Astrocyte (in vitro differentiated cells and primary cell): ENCODE measurements at regions not wholly inside any gene's neighbourhood (a gene's known extent, or its start where the extent isn't known, plus 50 kb on each side); places are given as distances from the start of the nearest gene placed in this dataset.

ENCODE experiments used
- DNase-seq: peaks from one replicate; pipeline ENCODE4 v3.0.0-alpha.2; 2010; ENCODE audit warnings: low read depth
- FAIRE-seq: peaks from 2 replicates; lab custom pipeline; 2011; peaks lifted over from hg19 to GRCh38; lab: Jason Lieb, UNC
- H2AFZ ChIP-seq: 2 replicates; pipeline ENCODE4 v1.6.0; 2012; ENCODE audit warnings: low read depth, low read length, inconsistent platforms
- H3K27ac ChIP-seq: 2 replicates; pipeline ENCODE4 v1.5.1; 2011; ENCODE audit warnings: low read depth, low read length, inconsistent platforms
- H3K27me3 ChIP-seq: 2 replicates; pipeline ENCODE4 v1.6.0; 2011; ENCODE audit warnings: low read length, inconsistent platforms; ENCODE audit not compliant: insufficient read depth
- H3K36me3 ChIP-seq: 2 replicates; pipeline ENCODE4 v1.5.1; 2011; ENCODE audit warnings: low read length, inconsistent platforms; ENCODE audit not compliant: insufficient read depth
- H3K4me1 ChIP-seq: 2 replicates; pipeline ENCODE4 v1.5.1; 2011; ENCODE audit warnings: low read length, inconsistent platforms; ENCODE audit not compliant: insufficient read depth
- H3K4me2 ChIP-seq: 2 replicates; pipeline ENCODE4 v1.6.0; 2012; ENCODE audit warnings: low read length, inconsistent platforms
- H3K4me3 ChIP-seq: 2 replicates; pipeline ENCODE4 v1.5.1; 2011; ENCODE audit warnings: low read depth, mild to moderate bottlenecking, low read length, inconsistent platforms; ENCODE audit not compliant: insufficient read depth
- H3K79me2 ChIP-seq: 2 replicates; pipeline ENCODE4 v1.6.0; 2012; ENCODE audit warnings: mild to moderate bottlenecking, low read length, inconsistent platforms; ENCODE audit not compliant: insufficient read depth
- H3K9ac ChIP-seq: 2 replicates; pipeline ENCODE4 v1.6.0; 2012; ENCODE audit warnings: mild to moderate bottlenecking, low read length, inconsistent platforms
- H3K9me3 ChIP-seq: 2 replicates; pipeline ENCODE4 v1.5.1; 2012; ENCODE audit warnings: low read depth, mild to moderate bottlenecking, low read length, inconsistent platforms; ENCODE audit not compliant: insufficient read depth
- H4K20me1 ChIP-seq: 2 replicates; pipeline ENCODE4 v1.6.0; 2012; ENCODE audit warnings: low read length, inconsistent platforms; ENCODE audit not compliant: insufficient read depth
- H3K27ac Mint-ChIP-seq: one replicate; pipeline ENCODE4 v1.8.0; 2021; ENCODE audit warnings: mild to moderate bottlenecking, mixed read lengths; ENCODE audit not compliant: unreplicated experiment
- H3K27me3 Mint-ChIP-seq: one replicate; pipeline ENCODE4 v1.8.0; 2021; ENCODE audit warnings: low read depth, mixed read lengths; ENCODE audit not compliant: unreplicated experiment
- H3K36me3 Mint-ChIP-seq: one replicate; pipeline ENCODE4 v1.8.0; 2021; ENCODE audit warnings: low read depth, mixed read lengths; ENCODE audit not compliant: unreplicated experiment
- H3K4me1 Mint-ChIP-seq: one replicate; pipeline ENCODE4 v1.8.0; 2021; ENCODE audit warnings: low read depth, mixed read lengths; ENCODE audit not compliant: unreplicated experiment
- H3K4me3 Mint-ChIP-seq: one replicate; pipeline ENCODE4 v1.8.0; 2021; ENCODE audit warnings: mild to moderate bottlenecking, moderate library complexity, mixed read lengths; ENCODE audit not compliant: unreplicated experiment
- H3K9me3 Mint-ChIP-seq: one replicate; pipeline ENCODE4 v1.8.0; 2021; ENCODE audit warnings: mild to moderate bottlenecking, mixed read lengths; ENCODE audit not compliant: unreplicated experiment
- CTCF ChIP-seq: IDR thresholded peaks from 2 replicates; pipeline ENCODE4 v1.5.1; 2011; ENCODE audit warnings: low read depth, mild to moderate bottlenecking, inconsistent platforms, low read length, moderate library complexity; ENCODE audit not compliant: insufficient read depth
- EZH2 ChIP-seq: IDR thresholded peaks from 2 replicates; pipeline ENCODE4 v1.6.1; 2012; ENCODE audit warnings: mild to moderate bottlenecking, low read length, inconsistent platforms; ENCODE audit not compliant: insufficient read depth

- TF ChIP-seq EZH2 (no peak), CTCF (no peak)
- H3K27me3 ChIP-seq: no peaks in the 10 kb centered on the region
- Mint-ChIP-seq H3K27me3 (peaks cover under 1% of the 10 kb centered on the region), H3K9me3 (no peaks in the 10 kb centered on the region), H3K27ac (no peak overlapping the region), H3K4me1 (peaks cover 36% of the 10 kb centered on the region), H3K4me3 (no peak overlapping the region), H3K36me3 (no peaks in the 10 kb centered on the region)
- no peak overlapping the region for H3K9ac ChIP-seq
- H3K79me2 ChIP-seq: no peaks in the 10 kb centered on the region
- FAIRE-seq (no peak), DNase-seq (no peak)
- H2AFZ ChIP-seq: no peak overlapping the region
- no peaks in the 10 kb centered on the region for H3K36me3 ChIP-seq
- H3K4me2 ChIP-seq: no peak overlapping the region
- no peaks in the 10 kb centered on the region for H3K9me3 ChIP-seq
- H3K4me1 ChIP-seq: peaks cover 65% of the 10 kb centered on the region
- H3K27ac ChIP-seq: no peak overlapping the region
- H3K4me3 ChIP-seq: no peak overlapping the region
- H4K20me1 ChIP-seq: no peaks in the 10 kb centered on the region
These were observed 209.2 kb downstream of the ARL4C start for GRCh38 chr2:234287650-234288049.

DNA sequence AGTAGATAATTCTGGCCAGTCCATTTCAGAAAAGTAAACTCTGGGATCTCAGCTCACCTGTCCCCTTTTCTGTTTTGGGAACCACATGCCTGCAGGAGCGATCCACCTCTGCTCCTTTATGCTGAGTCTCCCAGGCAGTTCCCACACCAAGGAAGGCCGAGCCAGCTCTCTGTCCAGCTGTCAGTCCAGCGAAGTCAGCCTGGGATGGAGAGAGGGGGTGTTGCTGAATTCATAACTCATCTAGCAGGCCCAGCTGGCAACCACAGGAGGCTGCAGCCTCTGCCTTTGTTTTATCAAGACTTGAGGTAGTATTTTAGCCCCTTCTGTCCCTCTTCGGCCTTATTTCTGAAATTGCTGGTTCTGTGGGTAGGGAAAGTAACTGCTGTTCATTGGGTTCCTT is 209.9 kb downstream of the ARL4C start:
- H3K9ac ChIP-seq: peak overlapping the region; percentile 62
- no peaks in the 10 kb centered on the region for H3K36me3 Mint-ChIP-seq
- TF ChIP-seq CTCF (no peak), EZH2 (no peak)
- FAIRE-seq: no peak
- DNase-seq: peak; percentile 65
- H3K4me1 ChIP-seq: peaks cover 58% of the 10 kb centered on the region
- H3K9me3 ChIP-seq: no peaks in the 10 kb centered on the region
- H3K4me2 ChIP-seq: peak overlapping the region; percentile 36
- H3K27me3 ChIP-seq: peaks cover 3% of the 10 kb centered on the region
- H2AFZ ChIP-seq: no peak overlapping the region
- H3K27me3 Mint-ChIP-seq: peaks cover 4% of the 10 kb centered on the region
- no peaks in the 10 kb centered on the region for H3K36me3 ChIP-seq
- peak overlapping the region; percentile 81 for H3K27ac ChIP-seq
- no peaks in the 10 kb centered on the region for H4K20me1 ChIP-seq
- H3K4me3 ChIP-seq: no peak overlapping the region
- no peak overlapping the region for H3K4me3 Mint-ChIP-seq
- peaks cover 31% of the 10 kb centered on the region for H3K4me1 Mint-ChIP-seq
- H3K79me2 ChIP-seq: no peaks in the 10 kb centered on the region
- no peak overlapping the region for H3K27ac Mint-ChIP-seq
- no peaks in the 10 kb centered on the region for H3K9me3 Mint-ChIP-seq

GRCh38 chr2:234286118-234286598 is 210.7 kb downstream of the ARL4C start:
- H3K36me3 ChIP-seq: no peaks in the 10 kb centered on the region
- FAIRE-seq (peak; percentile 68), DNase-seq (peak; percentile 93)
- peak overlapping the region; percentile 47 for H3K27ac Mint-ChIP-seq
- no peaks in the 10 kb centered on the region for H3K36me3 Mint-ChIP-seq
- H3K4me1 Mint-ChIP-seq: peaks cover 24% of the 10 kb centered on the region
- H3K4me3 ChIP-seq: no peak overlapping the region
- H3K4me3 Mint-ChIP-seq: no peak overlapping the region
- peaks cover 50% of the 10 kb centered on the region for H3K4me1 ChIP-seq
- H4K20me1 ChIP-seq: no peaks in the 10 kb centered on the region
- H3K27ac ChIP-seq: peak overlapping the region; percentile 81
- H2AFZ ChIP-seq: no peak overlapping the region
- H3K4me2 ChIP-seq: peak overlapping the region; percentile 36
- H3K9ac ChIP-seq: peak overlapping the region; percentile 62
- no peak for TF ChIP-seq CTCF
- TF ChIP-seq EZH2: no peak
- H3K27me3 Mint-ChIP-seq: peaks cover 4% of the 10 kb centered on the region
- no peaks in the 10 kb centered on the region for H3K9me3 ChIP-seq
- no peaks in the 10 kb centered on the region for H3K79me2 ChIP-seq
- H3K27me3 ChIP-seq: peaks cover 3% of the 10 kb centered on the region
- H3K9me3 Mint-ChIP-seq: no peaks in the 10 kb centered on the region
